ENCODE measurements at regions not wholly inside any gene's neighbourhood (a gene's known extent, or its start where the extent isn't known, plus 50 kb on each side); places are given as distances from the start of the nearest gene placed in this dataset.

GRCh38 chr20:41905199-41905598 is 287.0 kb upstream of the CHD6 start:
- TF ChIP-seq CTCF (optimal IDR thresholded peaks at IDR 0.05 in 1 of 3, IDR thresholded peaks at IDR 0.05 in 1 of 3, conservative IDR thresholded peaks at IDR 0.05 in 1 of 3; ENCODE audit: extremely low read depth in 1 of 3, insufficient read depth in 2 of 3, low read length in 3 of 3), result no peak
- no peak for TF ChIP-seq EZH2 (IDR thresholded peaks at IDR 0.05; ENCODE audit: low read length)
